HCT116 (cell line): ENCODE measurements at regions not wholly inside any gene's neighbourhood (a gene's known extent, or its start where the extent isn't known, plus 50 kb on each side); places are given as distances from the start of the nearest gene placed in this dataset.

Experiments used
- CTCF ChIP-seq, 3 experiments: fragments of 200-600 bp in 1 of 3; sonication (generic) in 1 of 3; IDR thresholded peaks in 2 of 3; conservative IDR thresholded peaks in 1 of 3; 2 replicates each; pipeline ENCODE4 v1.5.1; 2012 to 2017; ENCODE audit warnings: low read depth in 2 of 3, low read length in 2 of 3, antibody characterized with exemption in 1 of 3, borderline replicate concordance in 1 of 3, control low read depth in 1 of 3, mild to moderate bottlenecking in 1 of 3, mixed read lengths in 1 of 3, mixed run types in 1 of 3, moderate library complexity in 1 of 3; ENCODE audit not compliant: insufficient read depth in 1 of 3
- ELF1 ChIP-seq: IDR thresholded peaks from 2 replicates; pipeline ENCODE4 v1.6.1; 2012; ENCODE audit warnings: low read depth, borderline replicate concordance
- EZH2 ChIP-seq: fragments of 200-600 bp; sonication (generic); IDR thresholded peaks from 2 replicates; pipeline ENCODE4 v1.6.1; 2017; ENCODE audit warnings: antibody characterized with exemption, mixed run types
- EZH2phosphoT487 ChIP-seq: fragments of 200-600 bp; IDR thresholded peaks from 2 replicates; pipeline ENCODE4 v1.6.1; 2018; ENCODE audit warnings: antibody characterized with exemption, borderline replicate concordance
- POLR2A ChIP-seq: IDR thresholded peaks from 2 replicates; pipeline ENCODE4 v1.7.0; 2011; ENCODE audit warnings: borderline replicate concordance; ENCODE audit not compliant: insufficient read depth, insufficient read length; ENCODE audit errors: extremely low read depth
- POLR2AphosphoS5 ChIP-seq: IDR thresholded peaks from 2 replicates; pipeline ENCODE4 v1.6.1; 2011; ENCODE audit warnings: mild to moderate bottlenecking, low read depth, low read length, moderate library complexity
- RAD21 ChIP-seq: IDR thresholded peaks from 2 replicates; pipeline ENCODE4 v1.6.1; 2012; ENCODE audit warnings: low read depth, mild to moderate bottlenecking
- TCF7L2 ChIP-seq: IDR thresholded peaks from 2 replicates; pipeline ENCODE4 v1.7.0; 2011; ENCODE audit warnings: borderline replicate concordance, inconsistent platforms; ENCODE audit not compliant: insufficient read depth, insufficient read length; ENCODE audit errors: extremely low read depth
- YY1 ChIP-seq: IDR thresholded peaks from 2 replicates; pipeline ENCODE4 v1.6.1; 2011; ENCODE audit warnings: low read length, low read depth, moderate library complexity, mild to moderate bottlenecking; ENCODE audit not compliant: insufficient replicate concordance; ENCODE audit errors: extremely low read depth
- ZBTB33 ChIP-seq: IDR thresholded peaks from 2 replicates; pipeline ENCODE4 v1.6.1; 2011; ENCODE audit warnings: mild to moderate bottlenecking, low read length, moderate library complexity; ENCODE audit not compliant: insufficient replicate concordance; ENCODE audit errors: extremely low read depth
- ZFX ChIP-seq: fragments of 450-650 bp; IDR thresholded peaks from 2 replicates; pipeline ENCODE4 v1.6.1; 2017
- ZNF274 ChIP-seq: fragments of 200-500 bp; sonication (Bioruptor generic); IDR thresholded peaks from 2 replicates; pipeline ENCODE4 v1.6.1; 2014; ENCODE audit warnings: mild to moderate bottlenecking, low read depth, low read length, inconsistent platforms
- TF ChIP-seq, protein P1 (sequence below): IDR thresholded peaks from 2 replicates; pipeline ENCODE4 v1.6.1; 2012

GRCh38 chr11:19347911-19348310, 107.2 kb upstream of the E2F8 start:
- TF ChIP-seq, protein P1, sequence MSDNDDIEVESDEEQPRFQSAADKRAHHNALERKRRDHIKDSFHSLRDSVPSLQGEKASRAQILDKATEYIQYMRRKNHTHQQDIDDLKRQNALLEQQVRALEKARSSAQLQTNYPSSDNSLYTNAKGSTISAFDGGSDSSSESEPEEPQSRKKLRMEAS, result no peak
- TF ChIP-seq POLR2AphosphoS5 (no peak), CTCF (IDR thresholded peaks at IDR 0.05 in 2 of 3, conservative IDR thresholded peaks at IDR 0.05 in 1 of 3; ENCODE audit: borderline replicate concordance in 1 of 3, insufficient read depth in 1 of 3, low read depth in 2 of 3, low read length in 2 of 3) (no peak), POLR2A (no peak), TCF7L2 (no peak), YY1 (no peak), ELF1 (no peak), ZFX (no peak), ZNF274 (no peak), EZH2 (no peak), EZH2phosphoT487 (no peak), ZBTB33 (no peak), RAD21 (no peak)
